ENCODE measurements at regions not wholly inside any gene's neighbourhood (a gene's known extent, or its start where the extent isn't known, plus 50 kb on each side); places are given as distances from the start of the nearest gene placed in this dataset.

- TF ChIP-seq HES2 (IDR thresholded peaks at IDR 0.05) (no peak), POLR2A (IDR thresholded peaks at IDR 0.05; ENCODE audit: low read length) (no peak), RNF2 (IDR thresholded peaks at IDR 0.05; ENCODE audit: borderline replicate concordance, low read depth) (no peak), BCL3 (IDR thresholded peaks at IDR 0.05) (no peak)
Observed at GRCh38 chr12:83864054-83864453, 1048.5 kb downstream of the SLC6A15 start.

Measured in A549 (cell line).